ENCODE measurements at regions not wholly inside any gene's neighbourhood (a gene's known extent, or its start where the extent isn't known, plus 50 kb on each side); places are given as distances from the start of the nearest gene placed in this dataset.

- TF ChIP-seq EP300 (IDR thresholded peaks at IDR 0.05; ENCODE audit: borderline replicate concordance) (no peak), ZBTB7A (IDR thresholded peaks at IDR 0.05; ENCODE audit: low read depth) (no peak), EGR1 (IDR thresholded peaks at IDR 0.05) (no peak), MAX (IDR thresholded peaks at IDR 0.05) (no peak), CREB1 (IDR thresholded peaks at IDR 0.05; ENCODE audit: low read depth) (no peak)
These were observed 90.9 kb upstream of the GRAMD2B start for GRCh38 chr5:126332326-126332725.
